Lung (tissue), 11 donors: ENCODE measurements at regions not wholly inside any gene's neighbourhood (a gene's known extent, or its start where the extent isn't known, plus 50 kb on each side); places are given as distances from the start of the nearest gene placed in this dataset.

Experiments used
- ATAC-seq: fragments of 200-7000 bp; cut with Tn5 transposase; one replicate; pipeline ENCODE4 v1.9.1; 2020; ENCODE audit warnings: moderate number of reproducible peaks; ENCODE audit not compliant: insufficient read depth, low FRiP score
- DNase-seq, 3 donors: peaks; one replicate each; pipeline ENCODE4 v3.0.0-alpha.2; 2013 to 2017
- H3K27ac ChIP-seq, 2 donors: one replicate each; pipeline ENCODE4 v1.5.1; 2013; ENCODE audit warnings: mild to moderate bottlenecking in 2 of 2, moderate library complexity in 2 of 2, control low read depth in 1 of 2, inconsistent platforms in 1 of 2, low read depth in 1 of 2, low read length in 1 of 2
- H3K27me3 ChIP-seq, 3 donors: one replicate each; pipeline ENCODE4 v1.5.1; 2013; ENCODE audit warnings: low read length in 2 of 3; ENCODE audit not compliant: control insufficient read depth in 3 of 3, insufficient read depth in 3 of 3
- H3K36me3 ChIP-seq, 4 donors: one replicate each; pipeline ENCODE4 v1.5.1; 2013; ENCODE audit warnings: low read length in 4 of 4, mild to moderate bottlenecking in 1 of 4, moderate library complexity in 1 of 4; ENCODE audit not compliant: control insufficient read depth in 4 of 4, insufficient read depth in 4 of 4
- H3K4me1 ChIP-seq, 5 donors: one replicate each; pipeline ENCODE4 v1.5.1; 2013; ENCODE audit warnings: low read length in 5 of 5, mild to moderate bottlenecking in 2 of 5, moderate library complexity in 1 of 5; ENCODE audit not compliant: control insufficient read depth in 5 of 5, insufficient read depth in 5 of 5
- H3K4me3 ChIP-seq: one replicate; pipeline ENCODE4 v1.5.1; 2013; ENCODE audit warnings: mild to moderate bottlenecking, control low read depth, moderate library complexity
- H3K9ac ChIP-seq, 2 donors: one replicate each; pipeline ENCODE4 v1.5.1; 2013; ENCODE audit warnings: low read length in 2 of 2, control low read depth in 1 of 2; ENCODE audit not compliant: insufficient read depth in 1 of 2
- H3K9me3 ChIP-seq, 4 donors: one replicate each; pipeline ENCODE4 v1.5.1; 2013; ENCODE audit warnings: low read length in 3 of 4, mild to moderate bottlenecking in 1 of 4, moderate library complexity in 1 of 4; ENCODE audit not compliant: control insufficient read depth in 4 of 4, insufficient read depth in 3 of 4
- CTCF ChIP-seq: IDR thresholded peaks from 2 replicates; pipeline ENCODE4 v1.5.1; 2012; ENCODE audit warnings: mild to moderate bottlenecking; ENCODE audit errors: control extremely low read depth, extremely low read depth
- WGBS, 2 donors: extraction: QIAGEN DNeasy Blood & Tissue Kit; methylation state at CpG; one replicate each; pipeline ENCODE4 v1.1.7; 2013; 5-methylcytosine and 5-hydroxymethylcytosine counted together
- donor health status: control.
- donor health status: control.
- donor health status: Bipolar disorder and iron deficiency.
- donor health status: healthy.
- donor health status: DM: yes; HTN: yes; CAD: no.

GRCh38 chr12:61546296-61546695, 713.9 kb upstream of the USP15 start:
- WGBS, 2 donors: 78 to 84% methylated on average over 6 of the region's 6 CpGs
- H3K9ac ChIP-seq: no peak overlapping the region
- peak in 1 of 3 donors; percentile 44 for DNase-seq

DNA sequence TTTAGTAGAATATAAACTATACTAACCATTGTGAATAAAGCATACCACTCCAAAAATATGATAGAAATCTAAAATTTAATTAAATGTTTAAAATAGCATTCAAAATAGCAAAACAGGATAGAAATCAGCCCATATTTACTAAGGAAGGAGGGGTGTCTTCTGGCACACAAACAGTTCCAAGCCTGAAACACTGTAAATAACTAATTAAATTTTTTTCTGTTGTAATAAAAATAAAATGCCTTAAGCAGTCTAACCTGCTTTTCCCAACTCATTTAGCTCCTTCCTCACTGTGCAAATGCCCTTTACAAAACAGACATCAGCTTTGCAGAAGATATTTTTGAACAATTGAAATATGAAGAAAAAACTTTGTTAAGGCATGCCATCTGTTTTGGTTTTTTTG, 707.1 kb upstream of the USP15 start:
- H3K27ac ChIP-seq: no peak overlapping the region
- no peaks in the 10 kb centered on the region for H3K4me1 ChIP-seq
- H3K9ac ChIP-seq: no peak overlapping the region
- no peak overlapping the region for H3K4me3 ChIP-seq
- TF ChIP-seq CTCF: no peak
- no peaks in the 10 kb centered on the region for H3K27me3 ChIP-seq
- ATAC-seq (no peak), DNase-seq (no peak)
- no peaks in the 10 kb centered on the region for H3K36me3 ChIP-seq
- peaks cover 0 to 5% (median under 1%) of the 10 kb centered on the region in 4 donors for H3K9me3 ChIP-seq

More at GRCh38 chr12:61546296-61546695, 713.9 kb upstream of the USP15 start:
- no peaks in the 10 kb centered on the region for H3K27me3 ChIP-seq
- H3K4me3 ChIP-seq: no peak overlapping the region
- no peak for TF ChIP-seq CTCF
- no peaks in the 10 kb centered on the region for H3K9me3 ChIP-seq
- H3K36me3 ChIP-seq: no peaks in the 10 kb centered on the region
- no peak overlapping the region for H3K27ac ChIP-seq
- no peaks in the 10 kb centered on the region for H3K4me1 ChIP-seq
- no peak for ATAC-seq

DNA sequence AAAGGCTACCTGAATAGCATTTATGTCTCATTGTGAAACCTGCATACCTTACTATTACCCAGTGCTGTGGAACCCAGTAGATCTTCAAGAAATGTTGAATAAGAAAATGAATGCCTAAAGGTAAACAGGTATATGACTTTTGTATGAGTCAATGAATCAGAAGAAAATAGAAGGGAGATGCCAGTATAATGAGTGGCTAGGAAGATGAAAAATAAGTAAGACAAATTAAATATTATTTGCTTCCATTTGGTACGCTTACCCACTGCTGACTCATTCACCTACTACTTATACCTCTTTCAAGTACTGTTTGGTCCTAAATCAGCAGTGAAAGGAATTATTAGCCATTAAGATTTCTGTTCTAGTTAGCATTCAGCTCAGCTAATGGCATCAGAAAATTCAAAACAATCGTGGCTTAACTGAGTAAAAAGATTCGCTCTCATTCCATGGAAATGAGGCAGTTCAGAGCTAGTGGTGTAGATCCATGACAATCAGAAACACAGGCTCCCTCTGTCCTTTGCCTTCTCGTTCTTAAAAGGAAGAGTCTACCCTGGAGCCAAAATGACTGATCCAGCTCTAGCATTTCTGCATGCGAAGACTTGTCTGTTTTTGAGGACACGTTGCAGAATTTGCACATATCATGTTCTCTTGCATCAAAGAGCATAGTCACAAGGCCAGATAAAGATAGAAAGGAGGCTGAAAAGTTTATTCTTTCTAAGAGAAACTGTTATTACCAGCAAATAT, 705.8 kb upstream of the USP15 start:
- 86 to 88% methylated on average over 6 of the region's 6 CpGs for WGBS, 2 donors
- Histone ChIP-seq H3K36me3 (no peaks in the 10 kb centered on the region), H3K4me1 (no peaks in the 10 kb centered on the region), H3K27ac (no peak overlapping the region), H3K4me3 (no peak overlapping the region), H3K27me3 (no peaks in the 10 kb centered on the region), H3K9ac (no peak overlapping the region), H3K9me3 (peaks cover 0 to 5% (median under 1%) of the 10 kb centered on the region in 4 donors)
- TF ChIP-seq CTCF: no peak
- ATAC-seq: no peak
- DNase-seq: no peak
